GM21717 (cell line): ENCODE measurements at regions not wholly inside any gene's neighbourhood (a gene's known extent, or its start where the extent isn't known, plus 50 kb on each side); places are given as distances from the start of the nearest gene placed in this dataset.
"Not testable (repeated sequence)": the region's sequence is repeated elsewhere in the genome, so short reads cannot be mapped to it uniquely, and the experiment has no call there.

Source experiments
- ATAC-seq: cut with Tn5 transposase; IDR thresholded peaks from one replicate; pipeline ENCODE4 v1.9.1; 2021; ENCODE audit warnings: mild to moderate bottlenecking, moderate library complexity; ENCODE audit not compliant: unreplicated experiment

DNA sequence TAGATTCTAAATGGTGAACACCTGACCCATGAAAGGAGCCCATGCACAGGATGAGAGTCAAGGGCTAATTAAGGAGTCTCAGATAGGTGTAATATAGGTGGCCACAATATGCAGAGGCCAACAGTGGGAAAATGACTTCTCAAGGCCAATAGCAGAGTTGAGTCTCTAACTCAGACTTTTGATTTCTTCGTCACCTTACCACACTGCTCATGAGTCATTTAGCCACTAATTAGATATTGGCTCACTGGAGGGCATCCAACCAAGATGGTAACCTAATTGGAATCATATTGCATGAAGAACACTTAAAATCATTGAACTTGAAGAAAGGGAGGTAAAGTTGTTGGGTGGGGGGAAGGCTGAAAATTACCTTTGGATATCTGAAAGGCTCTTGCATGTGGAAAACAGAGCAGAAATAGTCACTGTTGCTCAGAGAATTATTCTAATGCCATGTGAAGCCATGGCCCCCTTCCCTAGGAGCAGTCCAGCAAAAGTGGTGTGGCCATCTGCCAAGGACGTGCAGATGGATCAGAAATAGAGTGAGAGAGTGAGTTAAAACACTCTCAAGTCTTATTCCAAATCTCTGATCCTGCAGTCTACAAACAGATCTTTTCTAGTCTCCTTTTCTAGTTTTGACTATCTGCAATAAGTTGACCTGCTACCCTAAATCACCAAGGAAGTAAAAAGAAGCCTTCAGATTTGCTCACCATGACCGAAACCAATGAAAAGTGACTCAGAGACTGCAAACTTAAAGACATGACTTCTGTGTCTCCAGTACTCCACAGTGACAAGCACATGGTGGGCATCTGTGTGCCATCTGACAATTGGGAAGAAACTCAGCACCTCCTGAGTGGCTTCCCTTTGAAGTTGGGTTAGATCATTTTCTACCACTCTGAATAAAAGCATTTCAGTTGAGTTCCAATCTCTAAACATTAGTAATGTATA is 93.9 kb upstream of the C1QTNF7 start:
- ATAC-seq: no peak

GRCh38 chr4:15336410-15337167 is 91.2 kb upstream of the C1QTNF7 start:
- ATAC-seq: no peak

GRCh38 chr4:15337168-15337657 is 90.6 kb upstream of the C1QTNF7 start:
- not testable (repeated sequence) for ATAC-seq

GRCh38 chr4:15339737-15340136 is 88.1 kb upstream of the C1QTNF7 start:
- ATAC-seq: no peak

DNA sequence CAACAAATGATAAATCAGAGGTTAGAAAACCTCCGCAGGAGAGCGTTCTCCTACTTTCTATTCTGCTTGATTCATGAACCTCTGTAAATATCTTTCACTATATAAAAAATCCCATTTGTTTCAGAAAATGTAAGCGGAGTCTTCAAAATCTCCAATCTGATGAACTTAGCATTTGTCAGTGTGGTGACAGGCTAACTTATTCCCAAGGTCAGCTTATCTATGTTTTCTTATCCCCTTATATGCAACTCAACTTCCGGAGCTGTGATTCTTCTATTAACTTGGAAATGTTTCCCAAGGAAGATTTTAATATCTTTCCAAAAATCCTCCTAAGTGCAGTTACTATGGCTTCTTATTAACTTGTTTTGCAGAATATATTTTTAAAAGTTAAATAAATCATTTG is 87.5 kb upstream of the C1QTNF7 start:
- no peak for ATAC-seq

- ATAC-seq: no peak
Observed at GRCh38 chr4:15340902-15341732, 86.7 kb upstream of the C1QTNF7 start.

- ATAC-seq: no peak
Observed at GRCh38 chr4:15341733-15342300, 86.0 kb upstream of the C1QTNF7 start.

- no peak for ATAC-seq
Observed at GRCh38 chr4:15343000-15343399, 84.8 kb upstream of the C1QTNF7 start.

- ATAC-seq: no peak
Observed at GRCh38 chr4:15343581-15343980, 84.3 kb upstream of the C1QTNF7 start.

GRCh38 chr4:15344041-15344440 is 83.8 kb upstream of the C1QTNF7 start:
- ATAC-seq: no peak

DNA sequence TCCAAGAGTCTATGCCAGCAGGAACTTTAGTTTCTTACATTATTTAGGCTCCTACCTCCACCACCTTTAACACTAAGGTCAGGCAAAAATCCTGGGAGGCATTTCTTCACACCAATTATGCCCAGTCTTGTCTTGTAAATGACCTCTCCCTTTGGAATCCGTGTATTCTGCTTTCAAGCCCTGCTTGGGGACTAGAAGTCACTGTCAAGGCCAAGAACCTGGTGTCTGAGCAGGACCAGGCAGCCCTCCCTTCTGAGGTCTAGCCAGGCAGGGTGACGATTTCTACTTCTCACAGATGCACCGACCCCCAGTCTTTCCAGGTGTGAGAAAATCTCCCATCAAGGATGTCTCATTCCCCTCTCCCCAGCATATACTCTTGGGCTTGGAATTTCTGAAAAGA is 82.7 kb upstream of the C1QTNF7 start:
- ATAC-seq: no peak

GRCh38 chr4:15348236-15348635 is 79.6 kb upstream of the C1QTNF7 start:
- ATAC-seq: no peak

DNA sequence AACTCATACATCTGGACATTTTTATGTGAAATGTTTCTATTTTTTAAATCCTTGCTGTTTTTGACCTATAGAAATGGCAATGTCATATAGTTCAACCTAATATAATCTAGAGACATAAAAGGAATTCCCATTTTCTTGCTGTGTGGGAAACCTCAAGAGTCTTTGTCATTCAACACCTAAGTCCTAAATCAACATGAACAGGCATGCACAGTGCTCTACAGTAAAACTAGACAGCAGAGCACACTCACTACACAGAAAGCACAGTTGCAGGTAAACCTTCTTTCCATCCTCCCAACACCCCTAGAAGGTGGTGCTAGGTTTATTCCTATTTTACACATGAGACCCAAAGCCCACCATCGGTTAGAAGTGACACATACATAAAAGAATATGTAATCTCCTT is 79.1 kb upstream of the C1QTNF7 start:
- ATAC-seq: no peak

GRCh38 chr4:15349531-15349935 is 78.3 kb upstream of the C1QTNF7 start:
- ATAC-seq: no peak

- ATAC-seq: no peak
Observed at GRCh38 chr4:15349965-15350364, 77.9 kb upstream of the C1QTNF7 start.

GRCh38 chr4:15352524-15352923 is 75.3 kb upstream of the C1QTNF7 start:
- ATAC-seq: no peak

DNA sequence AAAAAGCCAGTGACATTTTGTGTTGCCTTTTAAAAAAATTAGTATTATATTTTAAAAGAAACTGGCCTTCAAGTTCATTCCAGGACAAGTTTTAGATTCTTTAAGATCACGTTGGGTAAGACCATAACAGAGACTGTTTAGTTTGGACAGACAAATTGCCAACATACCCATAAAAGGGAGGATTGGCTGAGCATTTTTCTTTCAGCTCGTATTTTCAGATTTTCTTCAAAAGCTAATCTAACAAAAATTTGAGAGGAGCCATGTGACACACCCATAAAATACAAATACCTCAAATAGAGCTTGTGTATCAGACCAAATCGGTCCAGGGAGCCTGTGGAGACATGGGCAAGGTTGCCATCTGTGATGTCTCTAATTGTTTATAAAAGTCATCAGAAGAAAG is 74.6 kb upstream of the C1QTNF7 start:
- no peak for ATAC-seq

DNA sequence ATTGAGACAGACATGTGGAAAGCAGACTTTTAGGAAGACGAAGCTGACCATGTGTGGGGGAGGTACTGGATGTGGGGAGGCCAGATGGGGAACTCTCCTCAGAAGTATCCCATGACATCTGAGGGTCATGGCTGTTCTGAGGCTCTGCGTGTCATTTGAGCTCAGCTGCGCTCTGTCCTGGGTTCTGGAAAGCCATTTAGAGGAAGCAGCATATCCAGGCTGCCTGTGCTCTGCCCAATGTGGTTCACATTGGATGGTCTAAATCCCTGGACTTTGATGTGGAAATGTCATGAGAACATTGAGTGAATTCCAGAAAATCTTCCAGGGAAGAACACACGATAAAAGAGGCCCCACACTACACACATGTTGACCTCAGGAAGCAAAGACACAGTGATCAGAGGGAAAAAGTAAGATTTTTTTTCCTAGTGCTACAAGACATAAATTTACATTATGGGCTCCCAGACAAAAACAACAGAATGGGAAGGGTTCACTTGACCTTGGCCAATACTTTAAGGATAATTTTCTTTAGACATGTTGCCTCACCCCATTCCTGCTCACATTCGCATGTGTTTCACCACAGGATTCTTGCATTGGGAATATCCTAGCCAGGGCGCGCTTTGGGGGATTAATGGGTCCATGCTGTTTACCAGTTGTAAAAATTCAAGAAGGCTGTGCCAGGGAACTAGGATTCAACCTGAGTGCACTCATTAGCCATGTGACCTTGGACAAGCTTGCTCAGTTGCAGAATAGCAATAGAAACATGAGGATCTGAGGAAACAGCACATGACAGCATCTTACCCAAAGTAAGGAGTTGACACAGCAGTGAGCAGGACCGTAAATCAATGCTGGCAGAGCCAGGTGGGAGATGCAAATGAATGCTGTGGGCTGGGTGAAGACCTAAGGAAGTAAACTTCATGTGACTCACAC is 73.2 kb upstream of the C1QTNF7 start:
- no peak for ATAC-seq

GRCh38 chr4:15361529-15361928 is 66.3 kb upstream of the C1QTNF7 start:
- no peak for ATAC-seq

GRCh38 chr4:15362541-15362940 is 65.3 kb upstream of the C1QTNF7 start:
- no peak for ATAC-seq
